Breast epithelium (tissue), 3 donors: ENCODE measurements at regions not wholly inside any gene's neighbourhood (a gene's known extent, or its start where the extent isn't known, plus 50 kb on each side); places are given as distances from the start of the nearest gene placed in this dataset.

Source experiments
- POLR2A ChIP-seq: fragments of 450-650 bp; IDR thresholded peaks from one replicate; pipeline ENCODE4 v1.6.1; 2016; ENCODE audit warnings: antibody characterized with exemption, mild to moderate bottlenecking, moderate library complexity
- POLR2AphosphoS5 ChIP-seq, 3 donors: sonication (generic); formaldehyde crosslinking; IDR thresholded peaks; one replicate each; pipeline ENCODE4 v1.6.1; 2017; ENCODE audit warnings: antibody characterized with exemption in 3 of 3
- TF ChIP-seq, protein P1 (sequence below), 3 donors: fragments of 450-650 bp; IDR thresholded peaks; one replicate each; pipeline ENCODE4 v1.5.1; 2016 to 2017; ENCODE audit warnings: antibody characterized with exemption in 3 of 3, mild to moderate bottlenecking in 3 of 3, moderate library complexity in 3 of 3

GRCh38 chr12:124115496-124115895 is 142.5 kb downstream of the ZNF664 start:
- TF ChIP-seq POLR2AphosphoS5 (IDR thresholded peaks at IDR 0.05) (no peak), POLR2A (no peak)
- TF ChIP-seq, protein P1, sequence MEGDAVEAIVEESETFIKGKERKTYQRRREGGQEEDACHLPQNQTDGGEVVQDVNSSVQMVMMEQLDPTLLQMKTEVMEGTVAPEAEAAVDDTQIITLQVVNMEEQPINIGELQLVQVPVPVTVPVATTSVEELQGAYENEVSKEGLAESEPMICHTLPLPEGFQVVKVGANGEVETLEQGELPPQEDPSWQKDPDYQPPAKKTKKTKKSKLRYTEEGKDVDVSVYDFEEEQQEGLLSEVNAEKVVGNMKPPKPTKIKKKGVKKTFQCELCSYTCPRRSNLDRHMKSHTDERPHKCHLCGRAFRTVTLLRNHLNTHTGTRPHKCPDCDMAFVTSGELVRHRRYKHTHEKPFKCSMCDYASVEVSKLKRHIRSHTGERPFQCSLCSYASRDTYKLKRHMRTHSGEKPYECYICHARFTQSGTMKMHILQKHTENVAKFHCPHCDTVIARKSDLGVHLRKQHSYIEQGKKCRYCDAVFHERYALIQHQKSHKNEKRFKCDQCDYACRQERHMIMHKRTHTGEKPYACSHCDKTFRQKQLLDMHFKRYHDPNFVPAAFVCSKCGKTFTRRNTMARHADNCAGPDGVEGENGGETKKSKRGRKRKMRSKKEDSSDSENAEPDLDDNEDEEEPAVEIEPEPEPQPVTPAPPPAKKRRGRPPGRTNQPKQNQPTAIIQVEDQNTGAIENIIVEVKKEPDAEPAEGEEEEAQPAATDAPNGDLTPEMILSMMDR (IDR thresholded peaks at IDR 0.05) = no peak
